BLaER1 (cell line): ENCODE measurements at regions not wholly inside any gene's neighbourhood (a gene's known extent, or its start where the extent isn't known, plus 50 kb on each side); places are given as distances from the start of the nearest gene placed in this dataset.

Source experiments
- H3K27ac ChIP-seq: shearing (Covaris generic); formaldehyde crosslinking; 2 replicates; pipeline ENCODE4 v1.8.1; 2022
- H3K27me3 ChIP-seq: shearing (Covaris generic); formaldehyde crosslinking; 2 replicates; pipeline ENCODE4 v1.8.1; 2022
- H3K36me3 ChIP-seq: shearing (Covaris generic); formaldehyde crosslinking; 2 replicates; pipeline ENCODE4 v1.8.1; 2022
- H3K4me1 ChIP-seq: shearing (Covaris generic); formaldehyde crosslinking; 2 replicates; pipeline ENCODE4 v1.8.1; 2022
- H3K4me2 ChIP-seq: shearing (Covaris generic); formaldehyde crosslinking; 2 replicates; pipeline ENCODE4 v1.8.1; 2022
- H3K4me3 ChIP-seq: shearing (Covaris generic); formaldehyde crosslinking; 2 replicates; pipeline ENCODE4 v1.8.1; 2022
- H3K9ac ChIP-seq: shearing (Covaris generic); formaldehyde crosslinking; 2 replicates; pipeline ENCODE4 v1.8.1; 2022
- H3K9me3 ChIP-seq: shearing (Covaris generic); formaldehyde crosslinking; 2 replicates; pipeline ENCODE4 v1.8.1; 2022
- H4K20me1 ChIP-seq: shearing (Covaris generic); formaldehyde crosslinking; 2 replicates; pipeline ENCODE4 v1.8.1; 2022
- Cebpa-rat ChIP-seq: shearing (Covaris generic); IDR thresholded peaks from 2 replicates; pipeline ENCODE4 v1.8.1; 2022

DNA sequence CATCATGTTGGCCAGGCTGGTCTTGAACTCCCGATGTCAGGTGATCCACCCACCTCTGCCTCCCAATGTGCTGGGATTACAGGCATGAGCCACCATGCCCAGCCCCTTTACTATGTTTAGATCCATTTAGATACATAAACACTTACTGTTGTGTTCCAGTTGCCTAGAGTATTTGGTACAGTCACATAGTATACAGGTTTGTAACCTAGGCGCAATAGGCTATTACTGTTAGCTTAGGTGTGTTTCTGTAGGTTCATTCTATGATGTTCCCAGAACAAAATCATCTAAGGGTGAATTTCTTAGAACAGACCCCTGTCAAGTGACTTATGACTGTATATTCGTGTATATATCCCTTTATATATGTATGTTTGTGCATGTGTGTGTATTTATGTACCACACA lies 61.8 kb downstream of the MYCN start:
- no peak for TF ChIP-seq Cebpa-rat
- no peak overlapping the region for H3K27ac ChIP-seq
- H3K4me3 ChIP-seq: no peak overlapping the region
- no peak overlapping the region for H3K4me2 ChIP-seq
- H3K4me1 ChIP-seq: peaks cover 8% of the 10 kb centered on the region
- H4K20me1 ChIP-seq: no peaks in the 10 kb centered on the region
- H3K27me3 ChIP-seq: no peaks in the 10 kb centered on the region
- no peaks in the 10 kb centered on the region for H3K36me3 ChIP-seq
- H3K9me3 ChIP-seq: no peaks in the 10 kb centered on the region
- H3K9ac ChIP-seq: no peak overlapping the region

DNA sequence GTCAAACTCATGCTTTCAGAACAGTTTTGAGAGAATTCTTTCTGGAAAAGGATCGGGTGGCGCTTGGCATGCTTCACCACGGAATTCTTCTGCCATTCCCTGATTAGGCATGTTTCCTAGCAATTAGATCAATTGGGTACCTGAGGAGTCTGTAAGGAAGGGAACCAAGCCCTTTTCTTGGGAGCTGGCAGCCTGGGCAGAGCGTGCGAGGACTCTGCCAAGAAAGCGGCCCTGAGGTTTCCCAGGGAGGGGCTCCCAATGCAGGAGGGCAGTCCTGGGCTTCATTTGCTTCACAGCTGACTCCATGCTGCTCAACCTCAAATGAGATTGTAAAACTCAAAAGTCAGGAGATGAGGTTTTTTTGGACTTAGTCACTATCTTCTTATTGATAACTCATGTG lies 60.3 kb downstream of the MYCN start:
- Histone ChIP-seq H3K27ac (no peak overlapping the region), H3K27me3 (no peaks in the 10 kb centered on the region), H3K4me2 (no peak overlapping the region), H3K4me3 (no peak overlapping the region), H3K4me1 (peaks cover 8% of the 10 kb centered on the region), H3K9me3 (no peaks in the 10 kb centered on the region), H3K9ac (no peak overlapping the region), H3K36me3 (no peaks in the 10 kb centered on the region), H4K20me1 (no peaks in the 10 kb centered on the region)
- TF ChIP-seq Cebpa-rat: no peak

DNA sequence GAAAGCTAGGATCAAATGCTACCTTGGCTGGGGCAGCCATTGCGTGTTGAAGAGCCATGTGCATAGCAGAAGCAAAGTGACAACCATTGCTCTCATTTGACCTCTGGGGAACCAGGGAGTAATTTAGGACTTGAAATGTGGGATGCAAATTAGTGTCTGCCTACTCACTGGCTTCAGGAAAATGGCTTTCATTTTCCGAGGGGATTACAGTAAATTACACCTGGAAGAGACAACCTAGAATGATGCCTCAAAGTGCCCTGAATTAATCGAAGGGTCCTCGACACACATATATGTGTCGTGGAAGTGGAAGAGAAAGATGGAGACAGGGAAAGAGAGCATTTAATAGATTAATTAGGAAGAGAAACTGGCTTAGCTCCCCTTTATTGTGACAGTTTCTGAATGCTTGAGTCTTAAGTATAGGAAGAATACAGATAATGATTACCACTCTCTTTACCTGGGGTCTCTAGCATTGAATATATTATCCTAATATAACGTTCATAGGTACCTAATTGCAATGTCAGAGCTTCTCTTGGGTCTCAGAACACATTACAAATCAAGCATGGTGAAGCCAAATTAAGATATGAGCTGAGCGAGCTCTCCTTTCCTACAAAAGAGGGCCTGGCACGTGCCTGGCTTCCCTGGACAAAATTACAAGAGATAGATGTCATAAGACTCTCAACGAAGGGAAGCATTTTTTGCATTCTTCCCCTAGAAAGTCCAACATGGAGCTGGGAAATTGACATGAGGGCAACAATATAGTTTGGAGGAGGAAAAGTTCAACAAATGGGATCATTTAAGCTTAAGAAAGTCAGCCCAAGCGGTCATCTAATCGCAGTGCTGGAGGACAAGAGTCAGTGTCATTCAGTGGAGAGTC lies 59.5 kb downstream of the MYCN start:
- no peak overlapping the region for H3K4me3 ChIP-seq
- H3K9ac ChIP-seq: no peak overlapping the region
- no peaks in the 10 kb centered on the region for H4K20me1 ChIP-seq
- peaks cover 8% of the 10 kb centered on the region for H3K4me1 ChIP-seq
- H3K27me3 ChIP-seq: no peaks in the 10 kb centered on the region
- peak overlapping the region; percentile 13; the same call in 1 of the 2 replicates for H3K4me2 ChIP-seq
- H3K36me3 ChIP-seq: no peaks in the 10 kb centered on the region
- no peak overlapping the region for H3K27ac ChIP-seq
- TF ChIP-seq Cebpa-rat: no peak
- no peaks in the 10 kb centered on the region for H3K9me3 ChIP-seq

DNA sequence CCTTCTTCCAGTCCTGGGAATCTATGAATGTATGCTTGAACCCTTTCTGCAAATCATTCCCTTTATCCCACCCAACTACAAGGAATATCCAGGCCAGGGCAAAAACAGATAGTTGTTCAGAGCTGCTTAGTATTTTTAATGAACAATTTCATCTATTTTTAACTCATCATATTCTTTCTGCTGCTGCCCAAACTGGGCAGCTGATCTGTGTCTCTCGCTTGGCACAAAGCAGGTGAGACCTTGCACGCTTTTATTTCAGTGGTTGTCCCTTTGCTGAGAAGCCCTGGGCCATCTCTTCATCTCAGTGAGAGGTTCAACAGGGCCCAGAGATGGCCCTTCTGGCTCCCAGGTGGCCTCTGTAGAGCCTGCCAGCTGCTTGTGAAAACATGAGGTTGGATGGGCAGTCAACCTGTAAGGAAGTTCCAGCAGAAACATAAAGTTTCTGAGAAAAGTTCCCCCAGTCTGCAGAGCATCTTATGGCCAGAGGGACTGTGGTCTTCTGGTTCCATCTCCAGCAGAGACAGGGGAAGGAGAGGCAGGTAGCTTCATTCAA lies 57.5 kb downstream of the MYCN start:
- Histone ChIP-seq H3K4me3 (no peak overlapping the region), H4K20me1 (no peaks in the 10 kb centered on the region), H3K27ac (no peak overlapping the region), H3K4me1 (peaks cover 8% of the 10 kb centered on the region), H3K27me3 (no peaks in the 10 kb centered on the region), H3K9me3 (no peaks in the 10 kb centered on the region), H3K36me3 (no peaks in the 10 kb centered on the region), H3K4me2 (no peak overlapping the region), H3K9ac (no peak overlapping the region)
- TF ChIP-seq Cebpa-rat: no peak

DNA sequence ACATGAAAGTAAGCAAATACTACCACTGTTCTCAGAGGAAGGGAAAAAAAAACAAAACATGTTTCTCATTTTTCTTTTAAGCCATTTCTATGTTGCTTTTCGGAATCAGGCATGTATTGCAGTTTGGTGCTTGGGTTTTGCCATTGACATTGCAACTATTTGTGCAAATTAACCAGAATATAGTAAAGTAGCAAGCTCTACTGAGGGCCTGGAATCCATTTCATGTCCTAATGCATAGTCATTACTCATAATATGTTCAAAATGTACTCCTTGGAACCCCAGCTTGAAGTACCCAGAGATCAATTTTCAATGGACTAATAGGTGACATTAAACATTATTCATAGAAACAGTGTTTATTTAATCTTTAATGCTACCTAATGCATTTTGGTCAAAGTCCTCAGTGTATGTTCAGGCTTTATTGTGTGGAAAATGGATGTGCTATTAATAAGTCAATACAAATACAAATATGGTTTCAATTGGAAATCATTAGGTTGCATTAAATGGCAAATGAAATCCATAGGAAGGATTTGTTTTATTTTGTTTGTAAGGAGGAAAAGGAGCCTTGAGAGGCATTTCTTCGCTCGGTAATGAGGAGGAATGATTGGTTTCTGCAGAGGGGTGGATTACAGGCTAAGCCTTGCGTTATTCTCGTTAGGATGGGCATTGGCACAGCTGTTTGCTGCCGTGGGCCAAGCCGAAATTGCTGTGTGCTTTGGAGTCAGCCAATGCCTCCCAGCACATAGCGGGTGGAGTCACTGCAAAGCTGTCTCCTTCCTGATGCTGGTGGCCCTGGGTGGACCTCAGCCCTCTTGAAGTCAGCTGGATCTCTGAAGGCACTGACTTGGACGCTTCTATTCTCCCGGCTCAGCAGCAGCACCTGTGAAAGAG lies 56.4 kb downstream of the MYCN start:
- Histone ChIP-seq H3K4me1 (peaks cover 8% of the 10 kb centered on the region), H3K9me3 (no peaks in the 10 kb centered on the region), H3K27me3 (no peaks in the 10 kb centered on the region), H4K20me1 (no peaks in the 10 kb centered on the region), H3K4me3 (no peak overlapping the region), H3K36me3 (no peaks in the 10 kb centered on the region), H3K9ac (no peak overlapping the region), H3K4me2 (no peak overlapping the region), H3K27ac (no peak overlapping the region)
- no peak for TF ChIP-seq Cebpa-rat
